Brain microvascular endothelial cell (primary cell): ENCODE measurements at regions not wholly inside any gene's neighbourhood (a gene's known extent, or its start where the extent isn't known, plus 50 kb on each side); places are given as distances from the start of the nearest gene placed in this dataset.

Experiments used
- DNase-seq: peaks from one replicate; pipeline ENCODE4 v3.0.0-alpha.2; 2020
- H3K27ac ChIP-seq: fragments of 250-450 bp; sonication (Bioruptor Pico); 2 replicates; pipeline ENCODE4 v1.5.1; 2020; ENCODE audit warnings: mild to moderate bottlenecking, moderate library complexity
- H3K27me3 ChIP-seq: fragments of 250-450 bp; sonication (Bioruptor Pico); replicated peaks from 2 replicates; pipeline ENCODE4 v1.5.1; 2020; ENCODE audit warnings: mild to moderate bottlenecking
- H3K36me3 ChIP-seq: fragments of 250-450 bp; sonication (Bioruptor Pico); replicated peaks from 2 replicates; pipeline ENCODE4 v1.5.1; 2020; ENCODE audit warnings: mild to moderate bottlenecking
- H3K4me3 ChIP-seq: 2 replicates; pipeline ENCODE4 v1.5.1; 2011; ENCODE audit warnings: low read depth, mild to moderate bottlenecking, control low read depth, low read length, moderate library complexity
- CTCF ChIP-seq: IDR thresholded peaks from 2 replicates; pipeline ENCODE4 v1.5.1; 2011; ENCODE audit warnings: low read depth, mild to moderate bottlenecking, moderate library complexity, low read length, control low read depth, inconsistent platforms; ENCODE audit errors: missing control alignments
- in situ Hi-C: cut with HindIII; loops from 2 replicates; pipeline ENCODE4 v1.10.0; 2017; ENCODE audit warnings: low sequenced_read_pairs, low pct_ligation_motif_present

- no peak for TF ChIP-seq CTCF
- in situ Hi-C loops: no loop called here
- no peaks in the 10 kb centered on the region for H3K27me3 ChIP-seq
Observed at GRCh38 chr1:208298593-208299269, 54.5 kb upstream of the PLXNA2 start.

GRCh38 chr1:208300084-208300770 lies 56.0 kb upstream of the PLXNA2 start:
- Histone ChIP-seq H3K27me3 (no peaks in the 10 kb centered on the region), H3K36me3 (no peaks in the 10 kb centered on the region), H3K27ac (no peak overlapping the region), H3K4me3 (no peak overlapping the region)
- TF ChIP-seq CTCF: no peak
- DNase-seq: no peak
- in situ Hi-C loops: no loop called here

More at GRCh38 chr1:208298593-208299269, 54.5 kb upstream of the PLXNA2 start:
- no peak overlapping the region for H3K4me3 ChIP-seq
- no peaks in the 10 kb centered on the region for H3K36me3 ChIP-seq
- no peak for DNase-seq
- no peak overlapping the region for H3K27ac ChIP-seq

GRCh38 chr1:208302699-208303238 lies 58.6 kb upstream of the PLXNA2 start:
- DNase-seq: no peak
- no peak overlapping the region for H3K4me3 ChIP-seq
- no peak for TF ChIP-seq CTCF
- H3K27me3 ChIP-seq: no peaks in the 10 kb centered on the region
- no peak overlapping the region for H3K27ac ChIP-seq
- in situ Hi-C loops: no loop called here
- no peaks in the 10 kb centered on the region for H3K36me3 ChIP-seq

- TF ChIP-seq CTCF: no peak
- no peaks in the 10 kb centered on the region for H3K27me3 ChIP-seq
- H3K27ac ChIP-seq: no peak overlapping the region
- no peak for DNase-seq
- H3K36me3 ChIP-seq: no peaks in the 10 kb centered on the region
- no peak overlapping the region for H3K4me3 ChIP-seq
- in situ Hi-C loops: no loop called here
Observed at GRCh38 chr1:208303743-208304712, 59.8 kb upstream of the PLXNA2 start.

- DNase-seq: no peak
- TF ChIP-seq CTCF: no peak
- in situ Hi-C loops: no loop called here
- Histone ChIP-seq H3K27ac (no peak overlapping the region), H3K36me3 (no peaks in the 10 kb centered on the region), H3K27me3 (no peaks in the 10 kb centered on the region), H3K4me3 (no peak overlapping the region)
Observed at GRCh38 chr1:208308221-208308620, 64.0 kb upstream of the PLXNA2 start.
